Embryonic facial prominence (tissue), 1 donor: ENCODE measurements at regions not wholly inside any gene's neighbourhood (a gene's known extent, or its start where the extent isn't known, plus 50 kb on each side); places are given as distances from the start of the nearest gene placed in this dataset.
A peak's percentile ranks its signal among the peaks of the same experiment; 100 is the strongest.

Experiments used
- DNase-seq: peaks from one replicate; pipeline ENCODE4 v3.0.0-alpha.2; 2016; ENCODE audit errors: extremely low spot score

GRCh38 chr6:4296552-4296951, 161.2 kb upstream of the ECI2 start:
- DNase-seq = no peak

GRCh38 chr6:4295783-4296155, 160.4 kb upstream of the ECI2 start:
- no peak for DNase-seq

GRCh38 chr6:4295058-4295782, 159.8 kb upstream of the ECI2 start:
- DNase-seq = no peak

- DNase-seq = no peak
These were observed 159.3 kb upstream of the ECI2 start for GRCh38 chr6:4294636-4295035.

- DNase-seq = no peak
These were observed 156.4 kb upstream of the ECI2 start for GRCh38 chr6:4291453-4292403.

- DNase-seq = no peak
These were observed 154.5 kb upstream of the ECI2 start for GRCh38 chr6:4289770-4290320.

GRCh38 chr6:4287811-4288244, 152.5 kb upstream of the ECI2 start:
- no peak for DNase-seq

- DNase-seq = no peak
These were observed 152.0 kb upstream of the ECI2 start for GRCh38 chr6:4287372-4287771.

GRCh38 chr6:4282926-4283325, 147.6 kb upstream of the ECI2 start:
- DNase-seq = no peak

- peak; percentile 22 for DNase-seq
These were observed 146.2 kb upstream of the ECI2 start for GRCh38 chr6:4281341-4282293.

GRCh38 chr6:4280707-4281106, 145.3 kb upstream of the ECI2 start:
- DNase-seq = no peak

GRCh38 chr6:4280031-4280430, 144.7 kb upstream of the ECI2 start:
- DNase-seq = no peak

GRCh38 chr6:4274382-4275082, 139.2 kb upstream of the ECI2 start:
- DNase-seq = no peak

GRCh38 chr6:4272996-4273395, 137.6 kb upstream of the ECI2 start:
- no peak for DNase-seq

- no peak for DNase-seq
These were observed 136.5 kb upstream of the ECI2 start for GRCh38 chr6:4271761-4272470.

- no peak for DNase-seq
These were observed 135.4 kb upstream of the ECI2 start for GRCh38 chr6:4270776-4271175.

GRCh38 chr6:4270001-4270400, 134.6 kb upstream of the ECI2 start:
- DNase-seq = no peak

- DNase-seq = no peak
These were observed 132.8 kb upstream of the ECI2 start for GRCh38 chr6:4268171-4268570.

- no peak for DNase-seq
These were observed 130.4 kb upstream of the ECI2 start for GRCh38 chr6:4265740-4266139.

GRCh38 chr6:4264601-4265000, 129.2 kb upstream of the ECI2 start:
- DNase-seq = no peak
